SK-N-SH (cell line): ENCODE measurements at regions not wholly inside any gene's neighbourhood (a gene's known extent, or its start where the extent isn't known, plus 50 kb on each side); places are given as distances from the start of the nearest gene placed in this dataset.

Experiments used
- CTCF ChIA-PET: fragments of 300-600, 350-600 bp; formaldehyde crosslinking; extraction: SDS; loops from one replicate; lab custom pipeline; 2021; lab: Yijun Ruan, JAX
- POLR2A ChIA-PET: fragments of 350-600 bp; sonication (Branson Sonifier 250); formaldehyde crosslinking; extraction: SDS; loops from one replicate; lab custom pipeline; 2020; ENCODE audit warnings: antibody characterized with exemption, inconsistent platforms; lab: Yijun Ruan, JAX
- DNase-seq: peaks from one replicate; pipeline ENCODE4 v3.0.0; 2012
- H2AFZ ChIP-seq: fragments of 200-600 bp; sonication (generic); 2 replicates; pipeline ENCODE4 v1.8.1; 2016; ENCODE audit warnings: antibody characterized with exemption, mild to moderate bottlenecking, low read depth
- H3F3A ChIP-seq: fragments of 200-600 bp; sonication (generic); replicated peaks from 2 replicates; pipeline ENCODE3; 2016; ENCODE audit warnings: antibody characterized with exemption, mild to moderate bottlenecking; ENCODE audit not compliant: insufficient read depth
- H3K27ac ChIP-seq, 2 experiments: fragments of 200-500 bp in 1 of 2; fragments of 200-600 bp in 1 of 2; sonication (Bioruptor generic) in 1 of 2; sonication (generic), shearing (Covaris generic) in 1 of 2; 2 replicates each; pipeline versions ENCODE4 v1.5.1 to v1.6.1; 2014 to 2016; ENCODE audit warnings: low read depth in 2 of 2, inconsistent platforms in 1 of 2, low read length in 1 of 2, mild to moderate bottlenecking in 1 of 2, mixed read lengths in 1 of 2
- H3K27me3 ChIP-seq: fragments of 200-600 bp; sonication (generic), shearing (Covaris generic); 2 replicates; pipeline ENCODE4 v1.6.1; 2016; ENCODE audit warnings: mixed run types; ENCODE audit not compliant: insufficient read depth
- H3K36me3 ChIP-seq, 2 experiments: fragments of 200-500 bp in 1 of 2; fragments of 200-600 bp in 1 of 2; sonication (Bioruptor generic) in 1 of 2; sonication (generic) in 1 of 2; replicated peaks in 1 of 2; 2 replicates each; pipeline versions ENCODE3 to v1.5.1; 2014 to 2016; ENCODE audit warnings: low read length in 1 of 2, mild to moderate bottlenecking in 1 of 2; ENCODE audit not compliant: insufficient read depth in 2 of 2, control insufficient read depth in 1 of 2
- H3K4me1 ChIP-seq, 2 experiments: fragments of 200-500 bp in 1 of 2; fragments of 200-600 bp in 1 of 2; sonication (Bioruptor generic) in 1 of 2; sonication (generic), shearing (Covaris generic) in 1 of 2; 2 replicates each; pipeline versions ENCODE4 v1.5.1 to v1.6.1; 2014 to 2016; ENCODE audit warnings: low read depth in 1 of 2, low read length in 1 of 2, mixed run types in 1 of 2; ENCODE audit not compliant: insufficient read depth in 2 of 2, control insufficient read depth in 1 of 2
- H3K4me2 ChIP-seq: fragments of 200-600 bp; sonication (generic), shearing (Covaris generic); 2 replicates; pipeline ENCODE4 v1.6.1; 2017; ENCODE audit warnings: mixed run types
- H3K4me3 ChIP-seq, 2 experiments: fragments of 200-500 bp in 1 of 2; fragments of 200-600 bp in 1 of 2; sonication (Bioruptor generic) in 1 of 2; sonication (generic), shearing (Covaris generic) in 1 of 2; 2 replicates each; pipeline versions ENCODE4 v1.5.1 to v1.8.1; 2014 to 2016; ENCODE audit warnings: low read depth in 2 of 2, inconsistent platforms in 1 of 2, low read length in 1 of 2, mild to moderate bottlenecking in 1 of 2, mixed read lengths in 1 of 2, moderate library complexity in 1 of 2
- H3K79me2 ChIP-seq: fragments of 200-600 bp; sonication (generic); 2 replicates; pipeline ENCODE4 v1.8.1; 2017; ENCODE audit warnings: mild to moderate bottlenecking; ENCODE audit not compliant: insufficient read depth
- H3K9ac ChIP-seq: fragments of 200-600 bp; sonication (generic); 2 replicates; pipeline ENCODE4 v1.6.1; 2017; ENCODE audit warnings: mixed run types
- H3K9me2 ChIP-seq: fragments of 200-600 bp; sonication (generic); 2 replicates; pipeline ENCODE4 v1.6.1; 2017; ENCODE audit warnings: mixed run types
- H3K9me3 ChIP-seq: fragments of 200-600 bp; sonication (generic); 2 replicates; pipeline ENCODE4 v1.6.1; 2017; ENCODE audit warnings: mixed run types, mild to moderate bottlenecking, moderate library complexity
- H4K20me1 ChIP-seq: fragments of 200-600 bp; sonication (generic); 2 replicates; pipeline ENCODE4 v1.6.1; 2017; ENCODE audit warnings: mild to moderate bottlenecking, mixed run types; ENCODE audit not compliant: insufficient read depth
- FOSL2 ChIP-seq: IDR thresholded peaks from 2 replicates; pipeline ENCODE4 v1.4.0; 2012; ENCODE audit warnings: low read depth, mild to moderate bottlenecking, moderate library complexity, borderline replicate concordance
- FOXJ3 ChIP-seq: sonication (generic); formaldehyde crosslinking; IDR thresholded peaks from 2 replicates; pipeline ENCODE4 v1.5.1; 2020; ENCODE audit warnings: mild to moderate bottlenecking, missing genetic modification reagents
- FOXM1 ChIP-seq: IDR thresholded peaks from 2 replicates; pipeline ENCODE4 v1.4.0; 2012; ENCODE audit warnings: low read depth, mild to moderate bottlenecking
- JUND ChIP-seq: IDR thresholded peaks from 2 replicates; pipeline ENCODE4 v1.4.0; 2012
- NRF1 ChIP-seq: IDR thresholded peaks from 2 replicates; pipeline ENCODE4 v1.6.1; 2012; ENCODE audit warnings: low read depth, mild to moderate bottlenecking, low read length
- RAD21 ChIP-seq: IDR thresholded peaks from 2 replicates; pipeline ENCODE4 v1.6.1; 2012; ENCODE audit warnings: mild to moderate bottlenecking, low read length
- SIN3A ChIP-seq: IDR thresholded peaks from 2 replicates; pipeline ENCODE4 v1.6.1; 2012; ENCODE audit warnings: low read depth, mild to moderate bottlenecking, low read length, moderate library complexity, borderline replicate concordance
- TEAD4 ChIP-seq: IDR thresholded peaks from 2 replicates; pipeline ENCODE4 v1.4.0; 2012; ENCODE audit warnings: mild to moderate bottlenecking, borderline replicate concordance; ENCODE audit not compliant: insufficient read depth
- ZBTB33 ChIP-seq: IDR thresholded peaks from 2 replicates; pipeline ENCODE4 v1.4.0; 2012; ENCODE audit warnings: low read depth, borderline replicate concordance
- WGBS: methylation state at CpG from one replicate; pipeline ENCODE4 v1.1.6; 2017; ENCODE audit warnings: low lambda C conversion rate; 5-methylcytosine and 5-hydroxymethylcytosine counted together
- TF ChIP-seq, protein P1 (sequence below): IDR thresholded peaks from 2 replicates; pipeline ENCODE4 v1.6.1; 2012; ENCODE audit warnings: mild to moderate bottlenecking, low read depth, low read length, moderate library complexity
- TF ChIP-seq, protein P2 (sequence below): IDR thresholded peaks from 2 replicates; pipeline ENCODE4 v1.4.0; 2012; ENCODE audit warnings: low read depth, borderline replicate concordance

- DNase-seq, result peak; percentile 5
- ChIA-PET CTCF (no interaction called here), POLR2A (no interaction called here)
- H3F3A ChIP-seq, result no peaks in the 10 kb centered on the region
- no peak overlapping the region for H2AFZ ChIP-seq
- H3K9me2 ChIP-seq, result no peaks in the 10 kb centered on the region
- no peaks in the 10 kb centered on the region for H4K20me1 ChIP-seq
- H3K9me3 ChIP-seq, result 0 out of 2 replicates have a peak, but pooled peaks cover 8% of the 10 kb centered on the region
- no peaks in the 10 kb centered on the region for H3K36me3 ChIP-seq
- H3K4me1 ChIP-seq, result no peaks in the 10 kb centered on the region; a peak in 1 of 4 replicates
- H3K27me3 ChIP-seq, result no peaks in the 10 kb centered on the region
- 4% methylated on average over 1 of the region's 1 CpG for WGBS
- peak overlapping the region in 1 of 2 experiments; percentile 43; a peak in 2 of 4 replicates for H3K27ac ChIP-seq
- H3K9ac ChIP-seq, result no peak overlapping the region
- H3K4me2 ChIP-seq, result no peak overlapping the region
- no peak overlapping the region for H3K4me3 ChIP-seq
- TF ChIP-seq, protein P1, sequence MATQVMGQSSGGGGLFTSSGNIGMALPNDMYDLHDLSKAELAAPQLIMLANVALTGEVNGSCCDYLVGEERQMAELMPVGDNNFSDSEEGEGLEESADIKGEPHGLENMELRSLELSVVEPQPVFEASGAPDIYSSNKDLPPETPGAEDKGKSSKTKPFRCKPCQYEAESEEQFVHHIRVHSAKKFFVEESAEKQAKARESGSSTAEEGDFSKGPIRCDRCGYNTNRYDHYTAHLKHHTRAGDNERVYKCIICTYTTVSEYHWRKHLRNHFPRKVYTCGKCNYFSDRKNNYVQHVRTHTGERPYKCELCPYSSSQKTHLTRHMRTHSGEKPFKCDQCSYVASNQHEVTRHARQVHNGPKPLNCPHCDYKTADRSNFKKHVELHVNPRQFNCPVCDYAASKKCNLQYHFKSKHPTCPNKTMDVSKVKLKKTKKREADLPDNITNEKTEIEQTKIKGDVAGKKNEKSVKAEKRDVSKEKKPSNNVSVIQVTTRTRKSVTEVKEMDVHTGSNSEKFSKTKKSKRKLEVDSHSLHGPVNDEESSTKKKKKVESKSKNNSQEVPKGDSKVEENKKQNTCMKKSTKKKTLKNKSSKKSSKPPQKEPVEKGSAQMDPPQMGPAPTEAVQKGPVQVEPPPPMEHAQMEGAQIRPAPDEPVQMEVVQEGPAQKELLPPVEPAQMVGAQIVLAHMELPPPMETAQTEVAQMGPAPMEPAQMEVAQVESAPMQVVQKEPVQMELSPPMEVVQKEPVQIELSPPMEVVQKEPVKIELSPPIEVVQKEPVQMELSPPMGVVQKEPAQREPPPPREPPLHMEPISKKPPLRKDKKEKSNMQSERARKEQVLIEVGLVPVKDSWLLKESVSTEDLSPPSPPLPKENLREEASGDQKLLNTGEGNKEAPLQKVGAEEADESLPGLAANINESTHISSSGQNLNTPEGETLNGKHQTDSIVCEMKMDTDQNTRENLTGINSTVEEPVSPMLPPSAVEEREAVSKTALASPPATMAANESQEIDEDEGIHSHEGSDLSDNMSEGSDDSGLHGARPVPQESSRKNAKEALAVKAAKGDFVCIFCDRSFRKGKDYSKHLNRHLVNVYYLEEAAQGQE, result no peak
- TF ChIP-seq JUND, result no peak
- TF ChIP-seq, protein P2, sequence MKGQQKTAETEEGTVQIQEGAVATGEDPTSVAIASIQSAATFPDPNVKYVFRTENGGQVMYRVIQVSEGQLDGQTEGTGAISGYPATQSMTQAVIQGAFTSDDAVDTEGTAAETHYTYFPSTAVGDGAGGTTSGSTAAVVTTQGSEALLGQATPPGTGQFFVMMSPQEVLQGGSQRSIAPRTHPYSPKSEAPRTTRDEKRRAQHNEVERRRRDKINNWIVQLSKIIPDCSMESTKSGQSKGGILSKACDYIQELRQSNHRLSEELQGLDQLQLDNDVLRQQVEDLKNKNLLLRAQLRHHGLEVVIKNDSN, result no peak
- no peak for TF ChIP-seq ZBTB33
- no peak for TF ChIP-seq FOXJ3 (CRISPR knock-in tag)
- no peak for TF ChIP-seq FOSL2
- no peak for TF ChIP-seq RAD21
- TF ChIP-seq TEAD4, result no peak
- no peak for TF ChIP-seq NRF1
- TF ChIP-seq SIN3A, result no peak
- no peak for TF ChIP-seq FOXM1
- H3K79me2 ChIP-seq, result no peaks in the 10 kb centered on the region
Measured at GRCh38 chr6:66538551-66539135, 831.6 kb upstream of the EYS start.
